ENCODE measurements at regions not wholly inside any gene's neighbourhood (a gene's known extent, or its start where the extent isn't known, plus 50 kb on each side); places are given as distances from the start of the nearest gene placed in this dataset.
"Not testable (repeated sequence)": the region's sequence is repeated elsewhere in the genome, so short reads cannot be mapped to it uniquely, and the experiment has no call there.

- no peaks in the 10 kb centered on the region for H3K27me3 ChIP-seq
- H3K36me3 ChIP-seq, result no peaks in the 10 kb centered on the region
- H3K4me3 ChIP-seq, result no peak overlapping the region
- no peaks in the 10 kb centered on the region for H3K4me1 ChIP-seq
- peaks cover 6% of the 10 kb centered on the region; the same call in 1 of the 2 replicates for H3K9me3 ChIP-seq (replicated peaks)
- DNase-seq, result no peak
- H3K27ac ChIP-seq, result no peak overlapping the region
Measured at GRCh38 chr7:113763226-113763625, 155.6 kb downstream of the PPP1R3A start.

- Histone ChIP-seq H3K4me3 (no peak overlapping the region), H3K27me3 (no peaks in the 10 kb centered on the region), H3K9me3 (replicated peaks) (peaks cover 11% of the 10 kb centered on the region; the same call in 1 of the 2 replicates), H3K27ac (no peak overlapping the region), H3K4me1 (no peaks in the 10 kb centered on the region), H3K36me3 (no peaks in the 10 kb centered on the region)
- no peak for DNase-seq
Measured at GRCh38 chr7:113756250-113756649, 162.6 kb downstream of the PPP1R3A start.

- Histone ChIP-seq H3K4me3 (no peak overlapping the region), H3K4me1 (no peaks in the 10 kb centered on the region), H3K9me3 (replicated peaks) (0 out of 2 replicates have a peak, but pooled peaks cover 8% of the 10 kb centered on the region), H3K36me3 (no peaks in the 10 kb centered on the region), H3K27me3 (no peaks in the 10 kb centered on the region), H3K27ac (no peak overlapping the region)
- DNase-seq, result no peak
Measured at GRCh38 chr7:113752689-113753088, 166.1 kb downstream of the PPP1R3A start.

GRCh38 chr7:113752289-113752688, 166.5 kb downstream of the PPP1R3A start:
- no peak overlapping the region for H3K27ac ChIP-seq
- H3K9me3 ChIP-seq (replicated peaks), result peaks cover 8% of the 10 kb centered on the region; the same call in 1 of the 2 replicates
- DNase-seq, result no peak
- H3K27me3 ChIP-seq, result no peaks in the 10 kb centered on the region
- no peak overlapping the region for H3K4me3 ChIP-seq
- H3K36me3 ChIP-seq, result no peaks in the 10 kb centered on the region
- no peaks in the 10 kb centered on the region for H3K4me1 ChIP-seq

- no peak overlapping the region for H3K4me3 ChIP-seq
- H3K36me3 ChIP-seq, result no peaks in the 10 kb centered on the region
- DNase-seq, result no peak
- H3K27ac ChIP-seq, result no peak overlapping the region
- H3K9me3 ChIP-seq (replicated peaks), result peaks cover 8% of the 10 kb centered on the region; the same call in 1 of the 2 replicates
- no peaks in the 10 kb centered on the region for H3K27me3 ChIP-seq
- H3K4me1 ChIP-seq, result no peaks in the 10 kb centered on the region
Measured at GRCh38 chr7:113751547-113751946, 167.3 kb downstream of the PPP1R3A start.

- not testable (repeated sequence) for H3K27me3 ChIP-seq; H3K9me3 ChIP-seq (replicated peaks); H3K36me3 ChIP-seq; H3K4me3 ChIP-seq; DNase-seq; H3K4me1 ChIP-seq; H3K27ac ChIP-seq
Measured at GRCh38 chr7:113748385-113748784, 170.4 kb downstream of the PPP1R3A start.

GRCh38 chr7:113742946-113743431, 175.8 kb downstream of the PPP1R3A start:
- H3K9me3 ChIP-seq (replicated peaks), result peaks cover 18% of the 10 kb centered on the region
- H3K27ac ChIP-seq, H3K36me3 ChIP-seq, H3K4me1 ChIP-seq, H3K4me3 ChIP-seq, DNase-seq, H3K27me3 ChIP-seq: not testable (repeated sequence)

- Histone ChIP-seq H3K4me3 (no peak overlapping the region), H3K9me3 (replicated peaks) (peaks cover 18% of the 10 kb centered on the region), H3K4me1 (no peaks in the 10 kb centered on the region), H3K27me3 (no peaks in the 10 kb centered on the region), H3K27ac (no peak overlapping the region), H3K36me3 (0 out of 2 replicates have a peak, but pooled peaks cover 3% of the 10 kb centered on the region)
- DNase-seq, result no peak
Measured at GRCh38 chr7:113742377-113742776, 176.4 kb downstream of the PPP1R3A start.

- Histone ChIP-seq H3K36me3 (no peaks in the 10 kb centered on the region), H3K4me3 (no peak overlapping the region), H3K9me3 (replicated peaks) (no peaks in the 10 kb centered on the region), H3K4me1 (peaks cover 23% of the 10 kb centered on the region), H3K27me3 (no peaks in the 10 kb centered on the region), H3K27ac (peak overlapping the region; percentile 69)
- peak; percentile 8 to 60 for DNase-seq
Measured at GRCh38 chr7:113731571-113731970, 187.2 kb downstream of the PPP1R3A start.

- H3K27ac ChIP-seq, result peak overlapping the region; percentile 69
Measured at GRCh38 chr7:113730309-113730955, 188.4 kb downstream of the PPP1R3A start.

GRCh38 chr7:113727486-113727885, 191.3 kb downstream of the PPP1R3A start:
- Histone ChIP-seq H3K36me3 (no peaks in the 10 kb centered on the region), H3K4me1 (peaks cover 23% of the 10 kb centered on the region), H3K4me3 (no peak overlapping the region), H3K9me3 (replicated peaks) (no peaks in the 10 kb centered on the region), H3K27me3 (no peaks in the 10 kb centered on the region), H3K27ac (no peak overlapping the region)
- DNase-seq, result no peak

More at GRCh38 chr7:113730309-113730955, 188.4 kb downstream of the PPP1R3A start:
- H3K4me3 ChIP-seq, result no peak overlapping the region; the same call in 1 of the 2 replicates
- peak; percentile 41 to 74 for DNase-seq
- H3K36me3 ChIP-seq, result no peaks in the 10 kb centered on the region
- H3K9me3 ChIP-seq (replicated peaks), result no peaks in the 10 kb centered on the region
- no peaks in the 10 kb centered on the region for H3K27me3 ChIP-seq
- H3K4me1 ChIP-seq, result peaks cover 23% of the 10 kb centered on the region

GRCh38 chr7:113722006-113722405, 196.8 kb downstream of the PPP1R3A start:
- Histone ChIP-seq H3K4me1 (no peaks in the 10 kb centered on the region), H3K9me3 (replicated peaks) (no peaks in the 10 kb centered on the region), H3K4me3 (no peak overlapping the region), H3K36me3 (no peaks in the 10 kb centered on the region), H3K27ac (no peak overlapping the region), H3K27me3 (no peaks in the 10 kb centered on the region)
- DNase-seq, result no peak

GRCh38 chr7:113717739-113718138, 201.1 kb downstream of the PPP1R3A start:
- Histone ChIP-seq H3K27ac (no peak overlapping the region), H3K4me1 (no peaks in the 10 kb centered on the region), H3K27me3 (no peaks in the 10 kb centered on the region), H3K9me3 (replicated peaks) (no peaks in the 10 kb centered on the region), H3K36me3 (no peaks in the 10 kb centered on the region), H3K4me3 (no peak overlapping the region)
- no peak for DNase-seq

GRCh38 chr7:113715981-113716856, 202.6 kb downstream of the PPP1R3A start:
- no peak overlapping the region for H3K4me3 ChIP-seq
- no peaks in the 10 kb centered on the region for H3K36me3 ChIP-seq
- no peak overlapping the region for H3K27ac ChIP-seq
- peak in 1 of 2 experiments; percentile 12 for DNase-seq
- H3K4me1 ChIP-seq, result no peaks in the 10 kb centered on the region
- H3K27me3 ChIP-seq, result no peaks in the 10 kb centered on the region
- H3K9me3 ChIP-seq (replicated peaks), result no peaks in the 10 kb centered on the region

GRCh38 chr7:113715262-113715661, 203.5 kb downstream of the PPP1R3A start:
- Histone ChIP-seq H3K36me3 (no peaks in the 10 kb centered on the region), H3K9me3 (replicated peaks) (no peaks in the 10 kb centered on the region), H3K27me3 (no peaks in the 10 kb centered on the region), H3K4me3 (no peak overlapping the region), H3K27ac (no peak overlapping the region), H3K4me1 (no peaks in the 10 kb centered on the region)
- no peak for DNase-seq

Data from SJCRH30 (cell line).